SK-N-SH (cell line): ENCODE measurements at regions not wholly inside any gene's neighbourhood (a gene's known extent, or its start where the extent isn't known, plus 50 kb on each side); places are given as distances from the start of the nearest gene placed in this dataset.

Source experiments
- CHD2 ChIP-seq: fragments of 150-350 bp; IDR thresholded peaks from 2 replicates; pipeline ENCODE4 v1.6.1; 2018; ENCODE audit warnings: low read length; ENCODE audit not compliant: partially characterized antibody
- CTCF ChIP-seq: fragments of 200-600 bp; sonication (generic); IDR thresholded peaks from 2 replicates; pipeline ENCODE4 v1.6.1; 2017; ENCODE audit warnings: antibody characterized with exemption, mild to moderate bottlenecking, moderate library complexity
- RAD21 ChIP-seq: IDR thresholded peaks from 2 replicates; pipeline ENCODE4 v1.6.1; 2012; ENCODE audit warnings: mild to moderate bottlenecking, low read length
- SIN3A ChIP-seq: IDR thresholded peaks from 2 replicates; pipeline ENCODE4 v1.6.1; 2012; ENCODE audit warnings: low read depth, mild to moderate bottlenecking, low read length, moderate library complexity, borderline replicate concordance
- TF ChIP-seq, protein P1 (sequence below): IDR thresholded peaks from 2 replicates; pipeline ENCODE4 v1.4.0; 2012; ENCODE audit warnings: low read depth, borderline replicate concordance
- TF ChIP-seq, protein P2 (sequence below): IDR thresholded peaks from 2 replicates; pipeline ENCODE4 v1.4.0; 2012; ENCODE audit warnings: low read depth
- TF ChIP-seq, protein P3 (sequence below): IDR thresholded peaks from 2 replicates; pipeline ENCODE4; 2012

DNA sequence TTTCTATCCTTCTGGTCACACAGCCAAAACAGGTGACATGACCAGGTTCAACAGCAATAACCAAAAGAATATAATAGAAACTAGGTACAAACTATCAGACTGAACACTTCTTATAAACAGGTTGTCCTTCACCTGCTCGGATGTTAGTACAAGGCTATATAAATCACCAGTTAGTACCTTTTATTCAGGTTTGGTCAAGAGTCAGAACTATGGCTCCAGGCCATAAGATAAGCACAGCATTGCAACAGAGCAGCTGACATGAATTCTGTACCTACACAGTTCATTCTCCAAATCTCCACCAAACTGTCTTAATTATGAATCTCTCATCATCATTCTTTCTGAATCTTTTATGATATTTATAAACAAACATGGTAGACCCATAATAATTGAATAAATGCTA is 123.9 kb downstream of the DIO2 start:
- TF ChIP-seq, protein P1, sequence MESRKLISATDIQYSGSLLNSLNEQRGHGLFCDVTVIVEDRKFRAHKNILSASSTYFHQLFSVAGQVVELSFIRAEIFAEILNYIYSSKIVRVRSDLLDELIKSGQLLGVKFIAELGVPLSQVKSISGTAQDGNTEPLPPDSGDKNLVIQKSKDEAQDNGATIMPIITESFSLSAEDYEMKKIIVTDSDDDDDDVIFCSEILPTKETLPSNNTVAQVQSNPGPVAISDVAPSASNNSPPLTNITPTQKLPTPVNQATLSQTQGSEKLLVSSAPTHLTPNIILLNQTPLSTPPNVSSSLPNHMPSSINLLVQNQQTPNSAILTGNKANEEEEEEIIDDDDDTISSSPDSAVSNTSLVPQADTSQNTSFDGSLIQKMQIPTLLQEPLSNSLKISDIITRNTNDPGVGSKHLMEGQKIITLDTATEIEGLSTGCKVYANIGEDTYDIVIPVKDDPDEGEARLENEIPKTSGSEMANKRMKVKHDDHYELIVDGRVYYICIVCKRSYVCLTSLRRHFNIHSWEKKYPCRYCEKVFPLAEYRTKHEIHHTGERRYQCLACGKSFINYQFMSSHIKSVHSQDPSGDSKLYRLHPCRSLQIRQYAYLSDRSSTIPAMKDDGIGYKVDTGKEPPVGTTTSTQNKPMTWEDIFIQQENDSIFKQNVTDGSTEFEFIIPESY = no peak
- no peak for TF ChIP-seq SIN3A
- TF ChIP-seq CTCF = no peak
- TF ChIP-seq, protein P2, sequence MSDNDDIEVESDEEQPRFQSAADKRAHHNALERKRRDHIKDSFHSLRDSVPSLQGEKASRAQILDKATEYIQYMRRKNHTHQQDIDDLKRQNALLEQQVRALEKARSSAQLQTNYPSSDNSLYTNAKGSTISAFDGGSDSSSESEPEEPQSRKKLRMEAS = no peak
- TF ChIP-seq RAD21 = no peak
- no peak for TF ChIP-seq CHD2
- TF ChIP-seq, protein P3, sequence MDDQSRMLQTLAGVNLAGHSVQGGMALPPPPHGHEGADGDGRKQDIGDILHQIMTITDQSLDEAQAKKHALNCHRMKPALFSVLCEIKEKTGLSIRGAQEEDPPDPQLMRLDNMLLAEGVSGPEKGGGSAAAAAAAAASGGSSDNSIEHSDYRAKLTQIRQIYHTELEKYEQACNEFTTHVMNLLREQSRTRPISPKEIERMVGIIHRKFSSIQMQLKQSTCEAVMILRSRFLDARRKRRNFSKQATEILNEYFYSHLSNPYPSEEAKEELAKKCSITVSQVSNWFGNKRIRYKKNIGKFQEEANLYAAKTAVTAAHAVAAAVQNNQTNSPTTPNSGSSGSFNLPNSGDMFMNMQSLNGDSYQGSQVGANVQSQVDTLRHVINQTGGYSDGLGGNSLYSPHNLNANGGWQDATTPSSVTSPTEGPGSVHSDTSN = no peak
